ENCODE measurements at regions not wholly inside any gene's neighbourhood (a gene's known extent, or its start where the extent isn't known, plus 50 kb on each side); places are given as distances from the start of the nearest gene placed in this dataset.

GRCh38 chr4:177964693-177965168, 522.5 kb upstream of the AGA start:
- H3K4me1 ChIP-seq, result no peaks in the 10 kb centered on the region
- H3K4me3 ChIP-seq, result no peak overlapping the region
- WGBS, 2 donors, result 61 to 81% methylated on average over 2 of the region's 2 CpGs
- no peaks in the 10 kb centered on the region for H3K36me3 ChIP-seq (ENCODE audit: low read depth, missing control alignments)
- H3K9me3 ChIP-seq, result no peaks in the 10 kb centered on the region
- H3K27me3 ChIP-seq, result no peaks in the 10 kb centered on the region
- intact Hi-C loops (cut with DNase I; ENCODE audit: low total_unique reads), result no loop called here
- no peak for DNase-seq
- TF ChIP-seq CTCF (IDR thresholded peaks at IDR 0.05), result no peak
- TF ChIP-seq POLR2A (IDR thresholded peaks at IDR 0.05), result no peak
- H3K27ac ChIP-seq, result no peak overlapping the region

- Histone ChIP-seq H3K36me3 (ENCODE audit: low read depth, missing control alignments) (no peaks in the 10 kb centered on the region), H3K27me3 (no peaks in the 10 kb centered on the region), H3K4me1 (no peaks in the 10 kb centered on the region), H3K9me3 (no peaks in the 10 kb centered on the region), H3K4me3 (no peak overlapping the region), H3K27ac (no peak overlapping the region)
- intact Hi-C loops (cut with DNase I; ENCODE audit: low total_unique reads), result no loop called here
- TF ChIP-seq CTCF (IDR thresholded peaks at IDR 0.05), result no peak
- no peak for TF ChIP-seq POLR2A (IDR thresholded peaks at IDR 0.05)
- 62 to 84% methylated on average over 3 of the region's 3 CpGs for WGBS, 2 donors
- no peak for DNase-seq
Observed at GRCh38 chr4:177967328-177967727, 525.1 kb upstream of the AGA start.

- H3K27ac ChIP-seq, result no peak overlapping the region
- no peak overlapping the region for H3K4me3 ChIP-seq
- TF ChIP-seq CTCF (IDR thresholded peaks at IDR 0.05), result no peak
- no peaks in the 10 kb centered on the region for H3K36me3 ChIP-seq (ENCODE audit: low read depth, missing control alignments)
- no peak for DNase-seq
- no peaks in the 10 kb centered on the region for H3K9me3 ChIP-seq
- no peaks in the 10 kb centered on the region for H3K4me1 ChIP-seq
- 69 to 76% methylated on average over 4 of the region's 4 CpGs for WGBS, 2 donors
- intact Hi-C loops (cut with DNase I; ENCODE audit: low total_unique reads), result no loop called here
- no peaks in the 10 kb centered on the region for H3K27me3 ChIP-seq
Observed at GRCh38 chr4:177968817-177969442, 526.7 kb upstream of the AGA start.

- 77 to 93% methylated on average over 1 of the region's 1 CpG for WGBS, 2 donors
Observed at GRCh38 chr4:177974461-177974860, 532.2 kb upstream of the AGA start.

More at GRCh38 chr4:177974461-177974860, 532.2 kb upstream of the AGA start:
- intact Hi-C loops (cut with DNase I; ENCODE audit: low total_unique reads), result no loop called here
- H3K9me3 ChIP-seq, result no peaks in the 10 kb centered on the region
- no peaks in the 10 kb centered on the region for H3K4me1 ChIP-seq
- TF ChIP-seq CTCF (IDR thresholded peaks at IDR 0.05) (no peak), POLR2A (IDR thresholded peaks at IDR 0.05) (no peak)
- no peak overlapping the region for H3K27ac ChIP-seq
- no peaks in the 10 kb centered on the region for H3K27me3 ChIP-seq
- H3K36me3 ChIP-seq (ENCODE audit: low read depth, missing control alignments), result no peaks in the 10 kb centered on the region
- no peak overlapping the region for H3K4me3 ChIP-seq
- no peak for DNase-seq
